PC-3 (cell line): ENCODE measurements at regions not wholly inside any gene's neighbourhood (a gene's known extent, or its start where the extent isn't known, plus 50 kb on each side); places are given as distances from the start of the nearest gene placed in this dataset.

Experiments used
- CTCF ChIP-seq: fragments of 300-600 bp; sonication (generic); conservative IDR thresholded peaks from 2 replicates; pipeline ENCODE4 v1.5.1; 2017; ENCODE audit warnings: antibody characterized with exemption, low read depth, mild to moderate bottlenecking, low read length
- EZH2 ChIP-seq: fragments of 300-600 bp; sonication (generic); IDR thresholded peaks from one replicate; pipeline ENCODE4 v1.6.1; 2017; ENCODE audit warnings: antibody characterized with exemption, mild to moderate bottlenecking, low read length; ENCODE audit not compliant: unreplicated experiment
- EZH2phosphoT487 ChIP-seq: fragments of 300-600 bp; sonication (generic); IDR thresholded peaks from 2 replicates; pipeline ENCODE4 v1.6.1; 2018; ENCODE audit warnings: mild to moderate bottlenecking, antibody characterized with exemption, low read length, borderline replicate concordance

GRCh38 chr1:102315096-102315495 lies 318.4 kb upstream of the OLFM3 start:
- TF ChIP-seq CTCF (no peak), EZH2 (no peak), EZH2phosphoT487 (no peak)
